22Rv1 (cell line): ENCODE measurements at regions not wholly inside any gene's neighbourhood (a gene's known extent, or its start where the extent isn't known, plus 50 kb on each side); places are given as distances from the start of the nearest gene placed in this dataset.
"Not testable (repeated sequence)": the region's sequence is repeated elsewhere in the genome, so short reads cannot be mapped to it uniquely, and the experiment has no call there.

ENCODE experiments used
- H3K27ac ChIP-seq: fragments of 450-650 bp; 2 replicates; pipeline ENCODE4 v1.5.1; 2017
- CTCF ChIP-seq: fragments of 450-650 bp; IDR thresholded peaks from 2 replicates; pipeline ENCODE4 v1.5.1; 2017; ENCODE audit warnings: mild to moderate bottlenecking
- ZFX ChIP-seq: fragments of 450-650 bp; IDR thresholded peaks from 2 replicates; pipeline ENCODE4 v1.6.1; 2017; ENCODE audit warnings: antibody characterized with exemption, borderline replicate concordance

GRCh38 chr16:58855291-58855863, 121.3 kb upstream of the GOT2 start:
- no peak for TF ChIP-seq CTCF
- no peak for TF ChIP-seq ZFX
- H3K27ac ChIP-seq, result no peak overlapping the region

GRCh38 chr16:58853854-58854791, 120.0 kb upstream of the GOT2 start:
- TF ChIP-seq CTCF, result no peak
- no peak overlapping the region for H3K27ac ChIP-seq

GRCh38 chr16:58850678-58851020, 116.5 kb upstream of the GOT2 start:
- H3K27ac ChIP-seq, result no peak overlapping the region
- TF ChIP-seq CTCF, result no peak

GRCh38 chr16:58850019-58850677, 116.0 kb upstream of the GOT2 start:
- no peak overlapping the region for H3K27ac ChIP-seq
- TF ChIP-seq CTCF (no peak), ZFX (no peak)

GRCh38 chr16:58848662-58849002, 114.5 kb upstream of the GOT2 start:
- H3K27ac ChIP-seq, result no peak overlapping the region
- TF ChIP-seq ZFX, result no peak
- no peak for TF ChIP-seq CTCF

GRCh38 chr16:58847902-58848661, 114.0 kb upstream of the GOT2 start:
- no peak overlapping the region for H3K27ac ChIP-seq
- no peak for TF ChIP-seq CTCF
- TF ChIP-seq ZFX, result no peak

GRCh38 chr16:58846226-58846625, 112.1 kb upstream of the GOT2 start:
- H3K27ac ChIP-seq, result not testable (repeated sequence)
